IMR-90 (cell line): ENCODE measurements at regions not wholly inside any gene's neighbourhood (a gene's known extent, or its start where the extent isn't known, plus 50 kb on each side); places are given as distances from the start of the nearest gene placed in this dataset.

ENCODE experiments used
- ATAC-seq: fragments of 200-7000 bp; cut with Tn5 transposase; 2 replicates; pipeline ENCODE4 v1.9.1; 2020; ENCODE audit warnings: low read depth, mild to moderate bottlenecking, moderate library complexity
- BruUV-seq: library from RNA; stranded (reverse); fragments of 400-500 nt; replicated peaks from 2 replicates; lab custom pipeline; 2021; lab: Mats Ljungman, UMichigan
- CTCF ChIA-PET: fragments of 300-600 bp; formaldehyde crosslinking; extraction: SDS; loops from one replicate; lab custom pipeline; 2021; ENCODE audit warnings: antibody characterized with exemption; lab: Yijun Ruan, JAX
- POLR2A ChIA-PET: fragments of 300-600 bp; sonication (Branson Sonifier 250); formaldehyde crosslinking; loops from one replicate; lab custom pipeline; 2022; ENCODE audit warnings: antibody characterized with exemption; ENCODE audit not compliant: unreplicated experiment; lab: Charles Lee
- DNase-seq: peaks from one replicate; pipeline ENCODE4 v3.0.0; 2013
- H2AFZ ChIP-seq: replicated peaks from 2 replicates; pipeline ENCODE3; 2013; ENCODE audit warnings: low read length, mild to moderate bottlenecking; ENCODE audit not compliant: poor library complexity
- H2AK5ac ChIP-seq: 2 replicates; pipeline ENCODE4 v1.6.1; 2013; ENCODE audit warnings: low read depth, low read length, inconsistent platforms
- H2AK9ac ChIP-seq: replicated peaks from 2 replicates; pipeline ENCODE3; 2013; ENCODE audit warnings: mild to moderate bottlenecking, low read depth, low read length, moderate library complexity; ENCODE audit not compliant: poor library complexity
- H2BK120ac ChIP-seq: 2 replicates; pipeline ENCODE4 v1.6.1; 2013; ENCODE audit warnings: low read depth, low read length, inconsistent platforms
- H2BK15ac ChIP-seq: 3 replicates; pipeline ENCODE4 v1.6.1; 2013; ENCODE audit warnings: low read depth, low read length, inconsistent platforms
- H2BK20ac ChIP-seq: 2 replicates; pipeline ENCODE4 v1.6.1; 2013; ENCODE audit warnings: low read depth, mild to moderate bottlenecking, inconsistent platforms, low read length, moderate library complexity
- H2BK5ac ChIP-seq: 2 replicates; pipeline ENCODE4 v1.6.1; 2013; ENCODE audit warnings: mild to moderate bottlenecking, low read depth, low read length, inconsistent platforms; ENCODE audit not compliant: poor library complexity, severe bottlenecking
- H3K14ac ChIP-seq: replicated peaks from 2 replicates; pipeline ENCODE4 v1.6.1; 2013; ENCODE audit warnings: low read depth, low read length, inconsistent platforms
- H3K18ac ChIP-seq: 2 replicates; pipeline ENCODE4 v1.6.1; 2013; ENCODE audit warnings: low read depth, low read length, control low read depth
- H3K23ac ChIP-seq: 2 replicates; pipeline ENCODE4 v1.6.1; 2013; ENCODE audit warnings: low read depth, low read length, inconsistent platforms
- H3K27ac ChIP-seq: 2 replicates; pipeline ENCODE4 v1.5.1; 2013; ENCODE audit warnings: mild to moderate bottlenecking, control low read depth, low read length; ENCODE audit not compliant: insufficient read depth
- H3K27me3 ChIP-seq: 2 replicates; pipeline ENCODE4 v1.6.1; 2013; ENCODE audit warnings: low read length; ENCODE audit not compliant: control insufficient read depth, insufficient read depth
- H3K36me3 ChIP-seq: 2 replicates; pipeline ENCODE4 v1.6.1; 2013; ENCODE audit warnings: low read length, mixed read lengths; ENCODE audit not compliant: control insufficient read depth, insufficient read depth
- H3K4ac ChIP-seq: 2 replicates; pipeline ENCODE4 v1.6.1; 2013; ENCODE audit warnings: low read depth, low read length, inconsistent platforms
- H3K4me1 ChIP-seq: 2 replicates; pipeline ENCODE4 v1.6.1; 2013; ENCODE audit warnings: low read length, mixed read lengths; ENCODE audit not compliant: control insufficient read depth, insufficient read depth
- H3K4me2 ChIP-seq: 2 replicates; pipeline ENCODE4 v1.6.1; 2013; ENCODE audit warnings: low read depth, mild to moderate bottlenecking, control low read depth, low read length, moderate library complexity
- H3K4me3 ChIP-seq: 2 replicates; pipeline ENCODE4 v1.5.1; 2013; ENCODE audit warnings: low read depth, mild to moderate bottlenecking, control low read depth, low read length, moderate library complexity; ENCODE audit not compliant: insufficient read depth
- H3K56ac ChIP-seq: 2 replicates; pipeline ENCODE4 v1.6.1; 2013; ENCODE audit warnings: low read length, inconsistent platforms; ENCODE audit not compliant: insufficient read depth; ENCODE audit errors: extremely low read depth
- H3K79me1 ChIP-seq, 2 experiments: 2 replicates each; pipeline ENCODE4 v1.6.1; 2013; ENCODE audit warnings: low read length in 2 of 2, inconsistent platforms in 1 of 2, low read depth in 1 of 2
- H3K9ac ChIP-seq: 2 replicates; pipeline ENCODE4 v1.6.1; 2013; ENCODE audit warnings: low read depth, low read length, control low read depth
- H3K9me1 ChIP-seq: 2 replicates; pipeline ENCODE4 v1.6.1; 2013; ENCODE audit warnings: low read length, inconsistent platforms; ENCODE audit not compliant: insufficient read depth
- H3K9me3 ChIP-seq: 2 replicates; pipeline ENCODE4 v1.6.1; 2013; ENCODE audit warnings: low read length; ENCODE audit not compliant: control insufficient read depth, insufficient read depth
- H4K20me1 ChIP-seq: 2 replicates; pipeline ENCODE4 v1.6.1; 2013; ENCODE audit warnings: low read length, inconsistent platforms; ENCODE audit not compliant: insufficient read depth
- H4K5ac ChIP-seq: 2 replicates; pipeline ENCODE4 v1.6.1; 2013; ENCODE audit warnings: mild to moderate bottlenecking, low read depth, low read length, control low read depth
- H4K8ac ChIP-seq, 2 experiments: 2 replicates each; pipeline ENCODE4 v1.6.1; 2013; ENCODE audit warnings: low read depth in 2 of 2, low read length in 2 of 2, control low read depth in 1 of 2, inconsistent platforms in 1 of 2
- H4K91ac ChIP-seq: 2 replicates; pipeline ENCODE4 v1.6.1; 2013; ENCODE audit warnings: low read depth, low read length, inconsistent platforms; ENCODE audit not compliant: insufficient read depth
- BHLHE40 ChIP-seq: fragments of 150-350 bp; IDR thresholded peaks from 2 replicates; pipeline ENCODE4 v1.6.1; 2016; ENCODE audit warnings: mild to moderate bottlenecking, low read depth, low read length
- CEBPB ChIP-seq: IDR thresholded peaks from 2 replicates; pipeline ENCODE4 v1.6.1; 2012; ENCODE audit warnings: low read depth, low read length, improper control_type of control experiment
- CHD1 ChIP-seq: IDR thresholded peaks from 2 replicates; pipeline ENCODE4 v1.6.1; 2012; ENCODE audit warnings: low read depth, low read length, improper control_type of control experiment
- FOS ChIP-seq: fragments of 150-350 bp; IDR thresholded peaks from 2 replicates; pipeline ENCODE4 v1.6.1; 2016; ENCODE audit warnings: low read depth, low read length
- MAZ ChIP-seq: IDR thresholded peaks from 2 replicates; pipeline ENCODE4 v1.6.1; 2012; ENCODE audit warnings: low read depth, mild to moderate bottlenecking, low read length, improper control_type of control experiment, moderate library complexity, borderline replicate concordance
- POLR2A ChIP-seq: IDR thresholded peaks from 2 replicates; pipeline ENCODE4 v1.6.1; 2012; ENCODE audit warnings: mild to moderate bottlenecking, low read depth, low read length
- RFX5 ChIP-seq: IDR thresholded peaks from 2 replicates; pipeline ENCODE4 v1.8.0; 2012; ENCODE audit warnings: low read depth, mild to moderate bottlenecking, low read length, moderate library complexity
- SMC3 ChIP-seq: fragments of 150-350 bp; IDR thresholded peaks from 2 replicates; pipeline ENCODE4 v1.6.1; 2016; ENCODE audit warnings: low read depth, mild to moderate bottlenecking, antibody characterized with exemption, low read length, moderate library complexity
- WGBS, 2 experiments: methylation state at CpG; one replicate each; pipeline versions ENCODE4 v1.1.5 to v1.1.7; 2013; ENCODE audit warnings: missing lambda C conversion rate in 2 of 2; ENCODE audit not compliant: insufficient read length in 1 of 2; ENCODE audit errors: extremely low coverage in 2 of 2; 5-methylcytosine and 5-hydroxymethylcytosine counted together
- dilution Hi-C: fragments of 300-500 bp; cut with HindIII; formaldehyde crosslinking; loops from one replicate; pipeline ENCODE4 v1.14.3; 2018; ENCODE audit warnings: low sequenced_read_pairs; ENCODE audit not compliant: unreplicated experiment
- in situ Hi-C: fragments of 300-500 bp; cut with MboI; formaldehyde crosslinking; loops from 3 replicates; pipeline ENCODE4 v1.14.3; 2019; ENCODE audit warnings: low sequenced_read_pairs, inconsistent platforms, mixed read lengths
- intact Hi-C: fragments of 100-400 bp; cut with micrococcal nuclease; formaldehyde crosslinking; loops from 2 replicates; pipeline ENCODE4 v1.10.0; 2022
- TF ChIP-seq, protein P1 (sequence below): fragments of 150-350 bp; IDR thresholded peaks from 2 replicates; pipeline ENCODE4 v1.6.1; 2016; ENCODE audit warnings: low read depth, mild to moderate bottlenecking, low read length, moderate library complexity, borderline replicate concordance
- TF ChIP-seq, protein P2 (sequence below): fragments of 150-350 bp; IDR thresholded peaks from 2 replicates; pipeline ENCODE4 v1.6.1; 2017; ENCODE audit warnings: mild to moderate bottlenecking, antibody characterized with exemption, low read length, low read depth

DNA sequence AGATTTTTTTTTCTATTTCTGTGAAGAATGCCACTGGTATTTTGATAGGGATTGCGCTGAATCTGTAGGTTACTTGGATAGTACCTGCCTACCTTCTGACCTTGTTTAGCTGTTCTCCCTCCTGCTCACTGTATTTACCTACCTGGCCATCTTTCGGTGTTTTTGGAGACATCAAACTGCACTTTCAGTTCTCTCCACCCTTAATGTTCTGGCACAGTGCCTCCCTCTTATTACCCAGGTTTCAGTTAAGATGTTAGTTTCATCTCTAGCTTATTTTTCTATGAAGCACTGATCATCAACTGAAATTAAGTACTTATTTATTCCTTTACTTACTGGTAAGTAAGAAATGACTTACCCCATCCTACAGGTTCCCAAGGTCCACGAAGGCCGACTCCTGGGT is 74.4 kb upstream of the KLHL25 start:
- DNase-seq (no peak), ATAC-seq (no peak)
- BruUV-seq, result no TSS peak
- Histone ChIP-seq H3K23ac (no peak overlapping the region), H2BK15ac (no peak overlapping the region), H2AK9ac (no peak overlapping the region), H3K4ac (no peak overlapping the region), H3K36me3 (no peaks in the 10 kb centered on the region), H4K5ac (no peak overlapping the region), H2BK20ac (no peak overlapping the region), H4K20me1 (no peaks in the 10 kb centered on the region), H2AFZ (no peak overlapping the region), H3K27ac (no peak overlapping the region), H2AK5ac (no peak overlapping the region), H3K18ac (no peak overlapping the region), H2BK5ac (no peak overlapping the region), H3K27me3 (peaks cover 2% of the 10 kb centered on the region), H3K14ac (no peak overlapping the region), H4K91ac (no peak overlapping the region), H3K79me1 (no peaks in the 10 kb centered on the region), H3K56ac (no peak overlapping the region), H3K9ac (no peak overlapping the region), H3K9me1 (no peaks in the 10 kb centered on the region), H3K9me3 (no peaks in the 10 kb centered on the region), H3K4me1 (no peaks in the 10 kb centered on the region), H3K4me2 (no peak overlapping the region), H3K4me3 (no peak overlapping the region), H4K8ac (no peak overlapping the region), H2BK120ac (no peak overlapping the region)
- TF ChIP-seq SMC3 (no peak), MAZ (no peak), FOS (no peak), BHLHE40 (no peak), CHD1 (no peak), CEBPB (no peak), RFX5 (no peak), POLR2A (no peak)
- TF ChIP-seq, protein P1, sequence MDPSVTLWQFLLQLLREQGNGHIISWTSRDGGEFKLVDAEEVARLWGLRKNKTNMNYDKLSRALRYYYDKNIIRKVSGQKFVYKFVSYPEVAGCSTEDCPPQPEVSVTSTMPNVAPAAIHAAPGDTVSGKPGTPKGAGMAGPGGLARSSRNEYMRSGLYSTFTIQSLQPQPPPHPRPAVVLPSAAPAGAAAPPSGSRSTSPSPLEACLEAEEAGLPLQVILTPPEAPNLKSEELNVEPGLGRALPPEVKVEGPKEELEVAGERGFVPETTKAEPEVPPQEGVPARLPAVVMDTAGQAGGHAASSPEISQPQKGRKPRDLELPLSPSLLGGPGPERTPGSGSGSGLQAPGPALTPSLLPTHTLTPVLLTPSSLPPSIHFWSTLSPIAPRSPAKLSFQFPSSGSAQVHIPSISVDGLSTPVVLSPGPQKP, result no peak
- TF ChIP-seq, protein P2, sequence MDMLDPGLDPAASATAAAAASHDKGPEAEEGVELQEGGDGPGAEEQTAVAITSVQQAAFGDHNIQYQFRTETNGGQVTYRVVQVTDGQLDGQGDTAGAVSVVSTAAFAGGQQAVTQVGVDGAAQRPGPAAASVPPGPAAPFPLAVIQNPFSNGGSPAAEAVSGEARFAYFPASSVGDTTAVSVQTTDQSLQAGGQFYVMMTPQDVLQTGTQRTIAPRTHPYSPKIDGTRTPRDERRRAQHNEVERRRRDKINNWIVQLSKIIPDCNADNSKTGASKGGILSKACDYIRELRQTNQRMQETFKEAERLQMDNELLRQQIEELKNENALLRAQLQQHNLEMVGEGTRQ, result no peak
- CTCF ChIA-PET, result no interaction called here
- in situ Hi-C loops (no loop called here), intact Hi-C loops (loop anchor here (10.0 kb wide), 1 partner anchor 1736 kb away; no protein-coding TSS in a partner anchor), dilution Hi-C loops (no loop called here)
- POLR2A ChIA-PET, result no interaction called here
- no CpG with 5 or more reads among the region's 4 CpGs for WGBS, 2 experiments
